ENCODE measurements at regions not wholly inside any gene's neighbourhood (a gene's known extent, or its start where the extent isn't known, plus 50 kb on each side); places are given as distances from the start of the nearest gene placed in this dataset.

DNA sequence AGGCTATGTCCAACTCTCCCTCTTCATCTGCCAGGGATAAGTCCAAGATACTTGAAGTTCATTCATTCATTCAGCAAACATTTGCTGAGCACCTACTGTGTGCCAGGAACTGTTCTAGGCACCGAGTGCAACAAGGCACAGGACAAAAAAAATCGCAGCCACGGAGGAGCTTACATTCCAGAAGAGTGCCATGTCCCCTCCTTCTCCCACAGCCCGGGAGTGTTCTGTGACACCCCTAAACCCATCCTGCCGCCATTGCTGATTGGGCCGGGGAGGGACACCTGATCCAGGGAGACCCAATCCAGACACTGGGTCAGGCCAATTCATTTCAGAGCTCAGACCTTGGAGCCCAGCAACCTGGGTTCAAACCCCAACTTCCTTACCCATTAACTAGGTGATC lies 58.1 kb upstream of the NEURL1B start:
- in situ Hi-C loops (cut with MboI): no loop called here
- Histone ChIP-seq H3K9ac (ENCODE audit: insufficient read depth in 1 of 2, low read depth in 2 of 2, low read length in 2 of 2) (no peak overlapping the region), H3K4me2 (ENCODE audit: insufficient read depth, low read length) (no peak overlapping the region), H3K36me3 (ENCODE audit: control insufficient read depth, insufficient read depth, low read length) (no peaks in the 10 kb centered on the region), H3K9me1 (ENCODE audit: control insufficient read depth, insufficient read depth, low read length) (no peaks in the 10 kb centered on the region), H3K4me1 (replicated peaks in 1 of 2; ENCODE audit: control insufficient read depth in 2 of 2, insufficient read depth in 2 of 2, low read length in 2 of 2) (no peaks in the 10 kb centered on the region), H4K20me1 (replicated peaks; ENCODE audit: control insufficient read depth, insufficient read depth, low read length) (no peaks in the 10 kb centered on the region; the same call in 1 of the 2 replicates), H3K27me3 (ENCODE audit: control insufficient read depth in 2 of 2, insufficient read depth in 2 of 2, low read length in 2 of 2) (peaks cover 18 to 64% of the 10 kb centered on the region in 2 experiments; a peak in 4 of 5 replicates), H3K27ac (ENCODE audit: extremely low read depth, low read depth, low read length) (no peak overlapping the region), H2AFZ (ENCODE audit: low read depth, low read length) (no peak overlapping the region), H3K9me3 (replicated peaks; ENCODE audit: control insufficient read depth, insufficient read depth, low read depth, low read length) (no peaks in the 10 kb centered on the region), H3K4me3 (no peak overlapping the region), H3K79me2 (ENCODE audit: control insufficient read depth, insufficient read depth, low read length) (no peaks in the 10 kb centered on the region)
- ATAC-seq (no peak), FAIRE-seq (no peak), DNase-seq (ENCODE audit: extremely low read depth in 1 of 4, low spot score in 3 of 4) (no peak)
- ChIA-PET CTCF (ENCODE audit: low intra/inter-chr PET ratio) (no interaction called here), POLR2A (no interaction called here)
- WGBS (ENCODE audit: insufficient coverage, low coverage, missing lambda C conversion rate): 4% methylated on average over 5 of the region's 6 CpGs
- TF ChIP-seq ZNF449 (CRISPR knock-in tag; IDR thresholded peaks at IDR 0.05): no peak
- TF ChIP-seq ELF4 (CRISPR knock-in tag; IDR thresholded peaks at IDR 0.05): no peak
- TF ChIP-seq, protein P1, sequence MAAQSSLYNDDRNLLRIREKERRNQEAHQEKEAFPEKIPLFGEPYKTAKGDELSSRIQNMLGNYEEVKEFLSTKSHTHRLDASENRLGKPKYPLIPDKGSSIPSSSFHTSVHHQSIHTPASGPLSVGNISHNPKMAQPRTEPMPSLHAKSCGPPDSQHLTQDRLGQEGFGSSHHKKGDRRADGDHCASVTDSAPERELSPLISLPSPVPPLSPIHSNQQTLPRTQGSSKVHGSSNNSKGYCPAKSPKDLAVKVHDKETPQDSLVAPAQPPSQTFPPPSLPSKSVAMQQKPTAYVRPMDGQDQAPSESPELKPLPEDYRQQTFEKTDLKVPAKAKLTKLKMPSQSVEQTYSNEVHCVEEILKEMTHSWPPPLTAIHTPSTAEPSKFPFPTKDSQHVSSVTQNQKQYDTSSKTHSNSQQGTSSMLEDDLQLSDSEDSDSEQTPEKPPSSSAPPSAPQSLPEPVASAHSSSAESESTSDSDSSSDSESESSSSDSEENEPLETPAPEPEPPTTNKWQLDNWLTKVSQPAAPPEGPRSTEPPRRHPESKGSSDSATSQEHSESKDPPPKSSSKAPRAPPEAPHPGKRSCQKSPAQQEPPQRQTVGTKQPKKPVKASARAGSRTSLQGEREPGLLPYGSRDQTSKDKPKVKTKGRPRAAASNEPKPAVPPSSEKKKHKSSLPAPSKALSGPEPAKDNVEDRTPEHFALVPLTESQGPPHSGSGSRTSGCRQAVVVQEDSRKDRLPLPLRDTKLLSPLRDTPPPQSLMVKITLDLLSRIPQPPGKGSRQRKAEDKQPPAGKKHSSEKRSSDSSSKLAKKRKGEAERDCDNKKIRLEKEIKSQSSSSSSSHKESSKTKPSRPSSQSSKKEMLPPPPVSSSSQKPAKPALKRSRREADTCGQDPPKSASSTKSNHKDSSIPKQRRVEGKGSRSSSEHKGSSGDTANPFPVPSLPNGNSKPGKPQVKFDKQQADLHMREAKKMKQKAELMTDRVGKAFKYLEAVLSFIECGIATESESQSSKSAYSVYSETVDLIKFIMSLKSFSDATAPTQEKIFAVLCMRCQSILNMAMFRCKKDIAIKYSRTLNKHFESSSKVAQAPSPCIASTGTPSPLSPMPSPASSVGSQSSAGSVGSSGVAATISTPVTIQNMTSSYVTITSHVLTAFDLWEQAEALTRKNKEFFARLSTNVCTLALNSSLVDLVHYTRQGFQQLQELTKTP (IDR thresholded peaks at IDR 0.05; ENCODE audit: low read depth in 1 of 2, partially characterized antibody in 2 of 2): no peak
- TF ChIP-seq, protein P2, sequence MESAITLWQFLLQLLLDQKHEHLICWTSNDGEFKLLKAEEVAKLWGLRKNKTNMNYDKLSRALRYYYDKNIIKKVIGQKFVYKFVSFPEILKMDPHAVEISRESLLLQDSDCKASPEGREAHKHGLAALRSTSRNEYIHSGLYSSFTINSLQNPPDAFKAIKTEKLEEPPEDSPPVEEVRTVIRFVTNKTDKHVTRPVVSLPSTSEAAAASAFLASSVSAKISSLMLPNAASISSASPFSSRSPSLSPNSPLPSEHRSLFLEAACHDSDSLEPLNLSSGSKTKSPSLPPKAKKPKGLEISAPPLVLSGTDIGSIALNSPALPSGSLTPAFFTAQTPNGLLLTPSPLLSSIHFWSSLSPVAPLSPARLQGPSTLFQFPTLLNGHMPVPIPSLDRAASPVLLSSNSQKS (CRISPR knock-in tag; IDR thresholded peaks at IDR 0.05): no peak
- TF ChIP-seq, protein P3, sequence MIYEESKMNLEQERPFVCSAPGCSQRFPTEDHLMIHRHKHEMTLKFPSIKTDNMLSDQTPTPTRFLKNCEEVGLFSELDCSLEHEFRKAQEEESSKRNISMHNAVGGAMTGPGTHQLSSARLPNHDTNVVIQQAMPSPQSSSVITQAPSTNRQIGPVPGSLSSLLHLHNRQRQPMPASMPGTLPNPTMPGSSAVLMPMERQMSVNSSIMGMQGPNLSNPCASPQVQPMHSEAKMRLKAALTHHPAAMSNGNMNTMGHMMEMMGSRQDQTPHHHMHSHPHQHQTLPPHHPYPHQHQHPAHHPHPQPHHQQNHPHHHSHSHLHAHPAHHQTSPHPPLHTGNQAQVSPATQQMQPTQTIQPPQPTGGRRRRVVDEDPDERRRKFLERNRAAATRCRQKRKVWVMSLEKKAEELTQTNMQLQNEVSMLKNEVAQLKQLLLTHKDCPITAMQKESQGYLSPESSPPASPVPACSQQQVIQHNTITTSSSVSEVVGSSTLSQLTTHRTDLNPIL (CRISPR knock-in tag; IDR thresholded peaks at IDR 0.05): no peak
- no peak for TF ChIP-seq ELF1 (tag; IDR thresholded peaks at IDR 0.05)
- no peak for TF ChIP-seq ZNF3 (CRISPR knock-in tag; IDR thresholded peaks at IDR 0.05)
- TF ChIP-seq ATF7 (IDR thresholded peaks at IDR 0.05): no peak
- no peak for TF ChIP-seq ZNF217 (CRISPR knock-in tag; IDR thresholded peaks at IDR 0.05)
- TF ChIP-seq RFX5 (IDR thresholded peaks at IDR 0.05; ENCODE audit: low read depth, low read length): no peak
- intact Hi-C loops (cut with micrococcal nuclease): no loop called here
- no TSS peak for BruUV-seq (replicated peaks)
